ENCODE measurements at regions not wholly inside any gene's neighbourhood (a gene's known extent, or its start where the extent isn't known, plus 50 kb on each side); places are given as distances from the start of the nearest gene placed in this dataset.

DNA sequence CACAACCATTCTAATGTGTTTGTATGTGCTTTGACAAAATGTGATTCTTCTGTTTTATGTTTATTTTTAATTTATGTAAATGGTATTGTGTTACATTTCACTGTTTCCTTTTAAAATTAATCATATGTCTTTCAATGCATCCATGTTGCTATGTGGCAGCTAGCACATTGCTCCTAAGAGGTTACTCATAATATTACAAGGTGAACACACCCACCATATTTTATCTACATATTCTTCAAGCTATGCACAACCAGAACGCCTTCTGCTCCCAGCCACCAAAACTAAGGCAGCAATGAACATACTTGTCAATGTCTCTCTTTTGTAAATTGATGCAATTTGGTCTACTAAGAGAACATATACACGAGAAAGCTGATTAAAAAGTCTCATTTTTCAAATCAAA is 160.6 kb upstream of the OSR1 start:
- TF ChIP-seq, protein P1, sequence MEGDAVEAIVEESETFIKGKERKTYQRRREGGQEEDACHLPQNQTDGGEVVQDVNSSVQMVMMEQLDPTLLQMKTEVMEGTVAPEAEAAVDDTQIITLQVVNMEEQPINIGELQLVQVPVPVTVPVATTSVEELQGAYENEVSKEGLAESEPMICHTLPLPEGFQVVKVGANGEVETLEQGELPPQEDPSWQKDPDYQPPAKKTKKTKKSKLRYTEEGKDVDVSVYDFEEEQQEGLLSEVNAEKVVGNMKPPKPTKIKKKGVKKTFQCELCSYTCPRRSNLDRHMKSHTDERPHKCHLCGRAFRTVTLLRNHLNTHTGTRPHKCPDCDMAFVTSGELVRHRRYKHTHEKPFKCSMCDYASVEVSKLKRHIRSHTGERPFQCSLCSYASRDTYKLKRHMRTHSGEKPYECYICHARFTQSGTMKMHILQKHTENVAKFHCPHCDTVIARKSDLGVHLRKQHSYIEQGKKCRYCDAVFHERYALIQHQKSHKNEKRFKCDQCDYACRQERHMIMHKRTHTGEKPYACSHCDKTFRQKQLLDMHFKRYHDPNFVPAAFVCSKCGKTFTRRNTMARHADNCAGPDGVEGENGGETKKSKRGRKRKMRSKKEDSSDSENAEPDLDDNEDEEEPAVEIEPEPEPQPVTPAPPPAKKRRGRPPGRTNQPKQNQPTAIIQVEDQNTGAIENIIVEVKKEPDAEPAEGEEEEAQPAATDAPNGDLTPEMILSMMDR (IDR thresholded peaks at IDR 0.05) = no peak
- no peak for TF ChIP-seq POLR2A (IDR thresholded peaks at IDR 0.05)
- no peaks in the 10 kb centered on the region for H3K27me3 ChIP-seq
- H3K36me3 ChIP-seq (replicated peaks in 1 of 2) = no peaks in the 10 kb centered on the region
- H3K9me3 ChIP-seq (replicated peaks in 1 of 3) = no peaks in the 10 kb centered on the region
- intact Hi-C loops (cut with DNase I) = no loop called here
- H3K27ac ChIP-seq = no peak overlapping the region
- DNase-seq = no peak
- no peak overlapping the region for H3K4me3 ChIP-seq
- WGBS, 4 donors = 72 to 85% (median 77%) methylated on average over 2 of the region's 2 CpGs
- H3K4me1 ChIP-seq (replicated peaks in 1 of 2) = no peaks in the 10 kb centered on the region

DNA sequence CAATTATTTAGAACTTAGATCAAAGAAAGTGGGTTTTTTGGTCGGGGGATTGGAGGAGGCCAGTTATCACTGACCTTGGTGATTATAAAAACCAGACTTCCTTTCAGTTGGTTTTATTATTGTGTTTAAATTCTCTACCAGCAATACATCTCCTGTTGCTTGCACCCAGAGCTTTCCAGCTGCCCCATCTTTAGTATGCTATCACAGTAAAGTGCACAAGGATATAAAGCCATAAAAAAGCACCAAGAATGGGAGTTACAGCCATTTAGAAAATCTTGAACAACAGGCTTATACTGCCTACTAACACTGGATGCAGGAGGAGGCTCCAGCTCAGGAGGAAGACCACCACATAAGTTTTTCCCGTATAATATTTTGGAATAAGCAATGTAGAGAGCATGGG is 148.7 kb upstream of the OSR1 start:
- Histone ChIP-seq H3K27me3 (peaks cover 3% of the 10 kb centered on the region), H3K36me3 (replicated peaks in 1 of 2) (no peaks in the 10 kb centered on the region), H3K9me3 (replicated peaks in 1 of 3) (no peaks in the 10 kb centered on the region), H3K27ac (no peak overlapping the region), H3K4me3 (no peak overlapping the region), H3K4me1 (replicated peaks in 1 of 2) (no peaks in the 10 kb centered on the region)
- 50 to 71% (median 55%) methylated on average over 2 of the region's 2 CpGs for WGBS, 4 donors
- intact Hi-C loops (cut with DNase I) = no loop called here
- DNase-seq = no peak
- no peak for TF ChIP-seq POLR2A (IDR thresholded peaks at IDR 0.05)
- TF ChIP-seq, protein P1 (IDR thresholded peaks at IDR 0.05) = no peak

DNA sequence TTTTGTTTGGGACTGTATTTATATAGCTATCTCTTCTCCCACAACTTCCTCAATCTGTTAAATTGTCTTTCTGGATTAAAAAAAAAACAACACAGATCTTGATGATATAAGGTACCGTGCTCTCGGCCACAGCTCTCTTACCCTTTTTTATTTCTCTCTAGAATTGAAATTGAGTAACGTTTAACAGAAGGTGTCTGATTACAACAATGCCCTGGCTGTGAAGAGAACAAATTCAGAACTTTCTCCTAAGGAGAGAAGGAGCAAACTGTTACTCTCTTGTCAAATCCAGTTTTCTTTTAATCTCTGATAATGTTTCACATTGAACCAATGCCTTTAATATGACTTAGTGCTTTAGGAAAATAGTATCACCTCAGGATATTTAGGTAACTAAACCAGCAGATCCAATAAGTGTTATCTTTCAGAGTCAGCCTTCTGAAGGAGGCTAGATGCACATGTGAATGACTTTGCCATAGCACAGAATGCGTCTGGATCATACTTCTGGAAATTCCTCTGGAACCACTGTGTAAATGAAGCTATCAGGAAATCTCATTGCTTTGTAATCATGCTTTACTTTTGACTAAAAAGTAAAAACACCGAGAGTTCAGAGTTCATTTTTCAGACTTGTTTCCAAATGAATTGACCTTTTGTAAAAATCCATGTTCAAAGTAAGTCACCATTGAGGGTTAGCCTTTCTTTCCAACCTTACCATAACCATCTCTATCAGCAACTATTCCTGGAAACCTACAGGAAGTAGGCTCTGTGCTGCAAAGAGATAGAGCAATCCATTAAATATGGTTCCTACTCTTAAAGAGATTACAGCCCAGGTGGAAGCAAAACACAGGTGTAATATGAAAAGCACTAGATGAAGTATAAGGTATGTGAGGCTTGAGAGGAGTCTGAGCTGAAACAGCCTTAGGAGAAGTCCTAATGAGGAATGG is 147.0 kb upstream of the OSR1 start:
- Histone ChIP-seq H3K36me3 (replicated peaks in 1 of 2) (no peaks in the 10 kb centered on the region), H3K4me1 (replicated peaks in 1 of 2) (no peaks in the 10 kb centered on the region), H3K27ac (no peak overlapping the region), H3K27me3 (peaks cover 3% of the 10 kb centered on the region), H3K4me3 (no peak overlapping the region), H3K9me3 (replicated peaks in 1 of 3) (no peaks in the 10 kb centered on the region)
- TF ChIP-seq, protein P1 (IDR thresholded peaks at IDR 0.05) = no peak
- TF ChIP-seq POLR2A (IDR thresholded peaks at IDR 0.05) = no peak
- DNase-seq = no peak
- intact Hi-C loops (cut with DNase I) = no loop called here
- 42 to 46% (median 44%) methylated on average over 5 of the region's 5 CpGs for WGBS, 4 donors

DNA sequence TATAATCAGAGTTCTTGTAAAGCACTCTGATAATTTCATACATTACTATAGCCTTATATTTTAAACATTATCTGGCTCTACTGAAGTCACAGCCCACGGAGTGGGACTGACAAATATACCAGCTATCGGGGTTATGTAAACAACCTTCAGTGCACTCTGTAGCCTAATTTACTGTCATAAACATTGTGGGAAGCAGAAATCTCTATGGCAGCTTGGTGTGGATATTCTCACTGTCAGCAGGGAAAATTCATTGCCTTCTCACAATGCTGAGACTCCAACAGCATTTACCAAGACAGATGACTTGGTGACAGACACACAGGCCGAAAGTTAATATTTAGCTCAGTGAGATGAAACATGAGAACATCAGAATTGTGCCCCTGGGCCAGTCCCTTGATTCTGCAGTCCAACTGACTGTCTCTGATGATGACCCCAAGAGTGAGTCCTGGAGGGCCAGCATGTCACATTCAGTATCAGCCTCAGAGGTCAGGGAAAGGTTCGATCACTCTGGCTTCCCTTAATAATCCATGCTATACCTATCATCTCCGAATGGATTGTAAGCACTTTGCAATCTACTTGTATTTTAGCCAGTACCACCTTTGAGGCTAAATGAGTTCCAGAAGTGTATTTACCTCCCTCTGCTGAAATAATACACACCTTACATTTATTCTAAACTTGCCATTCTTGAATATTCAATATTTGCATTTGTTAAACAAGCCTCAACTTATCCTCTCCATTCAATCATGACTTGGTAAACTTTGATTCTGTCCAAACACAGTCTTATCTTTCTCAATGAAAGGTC is 146.2 kb upstream of the OSR1 start:
- no peak for TF ChIP-seq POLR2A (IDR thresholded peaks at IDR 0.05)
- TF ChIP-seq, protein P1 (IDR thresholded peaks at IDR 0.05) = no peak
- no peak overlapping the region for H3K27ac ChIP-seq
- no peak overlapping the region for H3K4me3 ChIP-seq
- no peaks in the 10 kb centered on the region for H3K9me3 ChIP-seq (replicated peaks in 1 of 3)
- H3K36me3 ChIP-seq (replicated peaks in 1 of 2) = no peaks in the 10 kb centered on the region
- peaks cover 3% of the 10 kb centered on the region for H3K27me3 ChIP-seq
- DNase-seq = no peak
- intact Hi-C loops (cut with DNase I) = no loop called here
- H3K4me1 ChIP-seq (replicated peaks in 1 of 2) = no peaks in the 10 kb centered on the region
- 35 to 45% (median 40%) methylated on average over 5 of the region's 5 CpGs for whole genome bisulfite sequencing, 4 donors

All from adrenal gland (tissue), 9 donors.